ENCODE measurements at regions not wholly inside any gene's neighbourhood (a gene's known extent, or its start where the extent isn't known, plus 50 kb on each side); places are given as distances from the start of the nearest gene placed in this dataset.
"Not testable (repeated sequence)": the region's sequence is repeated elsewhere in the genome, so short reads cannot be mapped to it uniquely, and the experiment has no call there.

- no peak for DNase-seq (ENCODE audit: low read depth in 2 of 3, low spot score in 2 of 3)
These were observed 251.6 kb downstream of the RPLP1 start for GRCh38 chr15:69704229-69704628.

DNA sequence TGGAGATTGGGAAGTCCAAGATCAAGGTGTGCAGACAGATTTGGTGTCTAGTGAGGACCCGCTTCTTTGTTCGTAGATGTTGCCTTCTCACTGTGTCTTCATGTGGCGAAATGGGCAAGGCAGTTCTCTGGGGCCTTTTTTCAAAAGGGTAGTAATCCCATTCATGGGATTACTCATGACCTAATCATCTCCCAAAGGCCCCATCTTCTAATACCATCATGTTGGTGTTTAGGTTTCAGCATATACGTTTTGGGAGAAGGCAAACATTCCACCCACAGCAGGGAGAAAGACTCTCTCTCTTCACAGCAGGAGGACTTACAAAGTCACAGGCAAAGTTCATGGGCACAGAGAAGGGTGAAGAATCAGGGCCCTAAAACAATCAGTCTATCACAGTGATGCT is 252.1 kb downstream of the RPLP1 start:
- no peak for DNase-seq (ENCODE audit: low read depth in 2 of 3, low spot score in 2 of 3)

- DNase-seq (ENCODE audit: low read depth in 2 of 3, low spot score in 2 of 3) = no peak
These were observed 253.9 kb downstream of the RPLP1 start for GRCh38 chr15:69706353-69707097.

- DNase-seq (ENCODE audit: low read depth in 2 of 3, low spot score in 2 of 3) = not testable (repeated sequence)
These were observed 254.6 kb downstream of the RPLP1 start for GRCh38 chr15:69707241-69707640.

GRCh38 chr15:69708436-69709122 is 256.0 kb downstream of the RPLP1 start:
- not testable (repeated sequence) for DNase-seq (ENCODE audit: low read depth in 2 of 3, low spot score in 2 of 3)

GRCh38 chr15:69712991-69713390 is 260.4 kb downstream of the RPLP1 start:
- no peak for DNase-seq (ENCODE audit: low read depth in 2 of 3, low spot score in 2 of 3)

- DNase-seq (ENCODE audit: low read depth in 2 of 3, low spot score in 2 of 3) = peak in 2 of 3 experiments; percentile 29 to 49
These were observed 261.3 kb downstream of the RPLP1 start for GRCh38 chr15:69713726-69714559.

- no peak for DNase-seq (ENCODE audit: low read depth in 2 of 3, low spot score in 2 of 3)
These were observed 262.6 kb downstream of the RPLP1 start for GRCh38 chr15:69715210-69715609.

DNA sequence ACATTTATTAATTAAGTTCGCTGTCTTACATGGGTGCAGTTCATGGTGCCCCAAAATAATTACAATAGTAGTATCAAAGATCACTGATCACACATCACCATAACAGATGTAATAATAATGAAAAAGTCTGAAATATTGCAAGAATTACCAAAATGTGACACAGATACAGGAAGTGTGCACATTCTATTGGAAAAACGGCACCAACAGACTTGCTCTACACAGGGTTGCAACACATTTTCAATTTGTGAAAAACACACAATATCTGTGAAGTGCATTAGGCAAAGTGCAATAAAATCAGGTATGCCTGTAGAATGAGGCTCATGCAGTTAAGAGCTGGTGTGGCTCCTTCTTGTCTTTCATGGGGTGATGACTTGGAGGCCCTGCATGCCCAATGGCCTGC is 265.8 kb downstream of the RPLP1 start:
- DNase-seq (ENCODE audit: low read depth in 2 of 3, low spot score in 2 of 3) = no peak

- no peak for DNase-seq (ENCODE audit: low read depth in 2 of 3, low spot score in 2 of 3)
These were observed 266.3 kb downstream of the RPLP1 start for GRCh38 chr15:69718916-69719315.

GRCh38 chr15:69719527-69720240 is 267.1 kb downstream of the RPLP1 start:
- peak in 2 of 3 experiments; percentile 38 to 42 for DNase-seq (ENCODE audit: low read depth in 2 of 3, low spot score in 2 of 3)

DNA sequence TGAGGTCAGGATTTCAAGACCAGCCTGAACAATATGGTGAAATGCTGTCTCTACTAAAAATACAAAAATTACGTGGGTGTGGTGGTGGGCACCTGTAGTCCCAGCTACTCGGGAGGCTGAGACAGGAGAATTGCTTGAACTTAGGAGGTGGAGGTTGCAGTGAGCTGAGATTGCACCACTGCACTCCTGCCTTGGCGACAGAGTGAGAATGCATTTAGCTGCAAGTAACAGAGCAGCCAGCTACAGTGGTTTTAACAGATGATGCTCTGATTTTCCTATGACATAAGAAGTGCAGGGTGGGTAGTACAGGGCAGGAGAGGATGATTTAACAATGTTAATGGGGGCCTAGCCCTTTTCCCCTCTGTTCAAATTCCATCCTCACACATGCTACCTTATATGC is 267.9 kb downstream of the RPLP1 start:
- no peak for DNase-seq (ENCODE audit: low read depth in 2 of 3, low spot score in 2 of 3)

- no peak for DNase-seq (ENCODE audit: low read depth in 2 of 3, low spot score in 2 of 3)
These were observed 270.3 kb downstream of the RPLP1 start for GRCh38 chr15:69722924-69723323.

GRCh38 chr15:69723404-69724096 is 270.9 kb downstream of the RPLP1 start:
- no peak for DNase-seq (ENCODE audit: low read depth in 2 of 3, low spot score in 2 of 3)

GRCh38 chr15:69724333-69724732 is 271.7 kb downstream of the RPLP1 start:
- no peak for DNase-seq (ENCODE audit: low read depth in 2 of 3, low spot score in 2 of 3)

- no peak for DNase-seq (ENCODE audit: low read depth in 2 of 3, low spot score in 2 of 3)
These were observed 272.7 kb downstream of the RPLP1 start for GRCh38 chr15:69725275-69725674.

GRCh38 chr15:69725957-69726356 is 273.3 kb downstream of the RPLP1 start:
- no peak for DNase-seq (ENCODE audit: low read depth in 2 of 3, low spot score in 2 of 3)

DNA sequence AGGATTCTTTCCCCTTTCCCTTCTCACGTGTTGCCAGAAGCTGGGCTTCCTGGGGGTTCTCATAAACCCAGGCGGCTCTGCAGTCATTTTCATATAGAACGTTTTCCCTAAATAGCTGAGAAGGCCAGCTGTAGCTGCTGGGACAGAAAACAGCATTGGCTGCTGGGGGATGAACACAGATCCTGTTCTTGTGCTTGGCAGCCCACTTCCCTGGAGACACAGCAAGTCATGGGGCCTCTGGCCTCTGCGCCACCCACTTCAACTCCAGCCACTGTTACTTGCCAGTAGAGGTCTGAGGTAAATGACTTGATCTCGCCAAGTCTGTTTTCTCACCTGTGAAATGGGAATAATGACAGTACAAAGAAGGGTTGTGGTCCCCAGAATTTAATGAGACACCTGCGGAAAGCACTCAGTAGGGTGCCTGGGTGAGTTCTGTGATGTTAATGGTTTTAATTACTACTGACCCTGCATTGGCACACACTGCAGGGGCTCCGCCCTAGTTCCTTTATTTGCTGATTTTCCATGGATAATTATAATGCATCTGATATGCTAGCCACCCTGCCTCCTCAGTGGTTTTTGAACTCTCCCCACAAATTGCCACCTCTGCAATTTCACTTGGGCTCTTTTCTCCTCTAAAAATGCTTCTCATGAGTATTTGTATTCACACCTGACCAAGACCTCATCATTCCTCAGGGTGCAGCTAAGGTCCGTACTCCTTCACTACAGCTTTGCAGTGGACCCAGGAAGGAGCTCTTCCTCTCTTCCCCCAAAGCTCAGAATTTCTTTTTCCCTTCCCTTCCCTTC is 274.7 kb downstream of the RPLP1 start:
- no peak for DNase-seq (ENCODE audit: low read depth in 2 of 3, low spot score in 2 of 3)

DNA sequence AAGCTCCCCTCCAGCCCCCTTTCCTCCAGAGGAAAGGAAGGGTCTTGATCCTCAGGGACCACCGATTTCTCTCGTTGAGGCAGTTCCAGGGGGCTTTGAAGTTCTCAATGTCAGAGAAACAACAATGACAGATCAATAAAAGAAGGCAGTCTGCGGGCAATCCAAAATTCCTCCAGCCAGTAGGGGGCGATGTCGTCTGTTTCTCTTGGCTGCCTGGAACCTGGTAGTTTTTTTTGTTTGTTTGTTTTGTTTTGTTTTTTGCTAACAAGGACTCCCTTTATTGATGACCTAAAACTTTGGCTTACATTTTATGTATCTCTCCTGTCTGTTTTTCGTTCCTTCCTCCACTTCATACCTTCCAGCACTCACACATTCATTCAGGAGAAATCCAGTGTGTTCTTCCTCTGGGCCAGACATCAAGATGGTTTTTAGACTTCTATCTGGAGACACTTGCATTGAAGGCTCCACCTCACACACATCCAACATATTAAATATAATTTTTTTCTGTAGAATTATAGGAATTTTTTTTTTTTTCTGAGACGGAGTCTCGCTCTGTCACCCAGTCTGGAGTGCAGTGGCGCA is 276.6 kb downstream of the RPLP1 start:
- DNase-seq (ENCODE audit: low read depth in 2 of 3, low spot score in 2 of 3) = peak; percentile 24 to 69 (median 45)
